NB4 (cell line): ENCODE measurements at regions not wholly inside any gene's neighbourhood (a gene's known extent, or its start where the extent isn't known, plus 50 kb on each side); places are given as distances from the start of the nearest gene placed in this dataset.

Experiments
- DNase-seq: peaks from one replicate; pipeline ENCODE4 v3.0.0; 2010; ENCODE audit warnings: low read depth
- H3K4me3 ChIP-seq: one replicate; pipeline ENCODE4 v1.5.1; 2011; ENCODE audit warnings: mild to moderate bottlenecking, low read depth, low read length, moderate library complexity
- CTCF ChIP-seq: IDR thresholded peaks from one replicate; pipeline ENCODE4 v1.5.1; 2012; ENCODE audit warnings: low read depth, low read length
- MAX ChIP-seq: IDR thresholded peaks from 2 replicates; pipeline ENCODE4 v1.6.1; 2011; ENCODE audit warnings: low read depth, low read length
- MYC ChIP-seq: IDR thresholded peaks from 2 replicates; pipeline ENCODE4 v1.6.1; 2011; ENCODE audit warnings: low read depth, low read length
- POLR2A ChIP-seq: IDR thresholded peaks from 2 replicates; pipeline ENCODE4 v1.6.1; 2011; ENCODE audit warnings: mild to moderate bottlenecking; ENCODE audit not compliant: insufficient read length; ENCODE audit errors: extremely low read depth

GRCh38 chr1:4880626-4881025 is 226.2 kb downstream of the AJAP1 start:
- TF ChIP-seq CTCF = no peak
- TF ChIP-seq MAX = no peak
- TF ChIP-seq MYC = no peak
- TF ChIP-seq POLR2A = no peak
- DNase-seq = no peak
- no peak overlapping the region for H3K4me3 ChIP-seq

GRCh38 chr1:4877426-4877825 is 223.0 kb downstream of the AJAP1 start:
- TF ChIP-seq MYC = no peak
- no peak for TF ChIP-seq CTCF
- no peak for TF ChIP-seq POLR2A
- no peak for TF ChIP-seq MAX
- no peak overlapping the region for H3K4me3 ChIP-seq
- no peak for DNase-seq

- TF ChIP-seq MAX = no peak
- TF ChIP-seq MYC = no peak
- no peak for TF ChIP-seq POLR2A
- no peak for TF ChIP-seq CTCF
Measured at GRCh38 chr1:4871373-4871772, 217.0 kb downstream of the AJAP1 start.

GRCh38 chr1:4868521-4868920 is 214.1 kb downstream of the AJAP1 start:
- DNase-seq = no peak
- TF ChIP-seq CTCF (no peak), POLR2A (no peak), MYC (no peak), MAX (no peak)
- H3K4me3 ChIP-seq = no peak overlapping the region

More at GRCh38 chr1:4871373-4871772, 217.0 kb downstream of the AJAP1 start:
- no peak overlapping the region for H3K4me3 ChIP-seq
- DNase-seq = no peak

GRCh38 chr1:4856396-4856795 is 202.0 kb downstream of the AJAP1 start:
- no peak overlapping the region for H3K4me3 ChIP-seq
- TF ChIP-seq MYC = no peak
- no peak for TF ChIP-seq MAX
- TF ChIP-seq CTCF = no peak
- TF ChIP-seq POLR2A = no peak
- DNase-seq = no peak

- H3K4me3 ChIP-seq = no peak overlapping the region
- DNase-seq = no peak
- TF ChIP-seq POLR2A (no peak), MYC (no peak), MAX (no peak), CTCF (no peak)
Measured at GRCh38 chr1:4854367-4854766, 200.0 kb downstream of the AJAP1 start.
